Cardiac septum (tissue), 1 donor: ENCODE measurements at regions not wholly inside any gene's neighbourhood (a gene's known extent, or its start where the extent isn't known, plus 50 kb on each side); places are given as distances from the start of the nearest gene placed in this dataset.

Experiments used
- DNase-seq: peaks from one replicate; pipeline ENCODE4 v3.0.0-alpha.2; 2020; ENCODE audit warnings: low spot score
- intact Hi-C: fragments of 100-400 bp; cut with DNase I; formaldehyde crosslinking; loops from one replicate; pipeline ENCODE4 v1.14.0; 2022
- donor health status: DM: no; HTN: no; CAD: no.

- intact Hi-C loops, result loop anchor here (10.0 kb wide), 1 partner anchor 308 kb away; no protein-coding TSS in a partner anchor
- no peak for DNase-seq
These were observed 59.2 kb upstream of the MTPN start for GRCh38 chr7:136036336-136036735.

- intact Hi-C loops, result loop anchor here (10.0 kb wide), 1 partner anchor 311 kb away; no protein-coding TSS in a partner anchor
- no peak for DNase-seq
These were observed 57.0 kb upstream of the MTPN start for GRCh38 chr7:136034132-136034531.

GRCh38 chr7:136033413-136034031 is 56.4 kb upstream of the MTPN start:
- no peak for DNase-seq
- intact Hi-C loops, result loop anchor here (10.0 kb wide), 1 partner anchor 311 kb away; no protein-coding TSS in a partner anchor

- DNase-seq, result no peak
- intact Hi-C loops, result loop anchor here (10.0 kb wide), 1 partner anchor 314 kb away; no protein-coding TSS in a partner anchor
These were observed 53.7 kb upstream of the MTPN start for GRCh38 chr7:136030867-136031318.

GRCh38 chr7:136030330-136030729 is 53.2 kb upstream of the MTPN start:
- DNase-seq, result no peak
- intact Hi-C loops, result loop anchor here (10.0 kb wide), 1 partner anchor 314 kb away; no protein-coding TSS in a partner anchor

- no peak for DNase-seq
- intact Hi-C loops, result no loop called here
These were observed 50.0 kb upstream of the MTPN start for GRCh38 chr7:136027160-136027559.
